Activated naive CD4-positive, alpha-beta T cell treated with anti-CD3 and anti-CD28 coated beads, Interleukin-2, amount 50 U/mL, for 16 hours (primary cell): ENCODE measurements at regions not wholly inside any gene's neighbourhood (a gene's known extent, or its start where the extent isn't known, plus 50 kb on each side); places are given as distances from the start of the nearest gene placed in this dataset.

ENCODE experiments used
- DNase-seq: peaks from one replicate; pipeline ENCODE4 v3.0.0-alpha.2; 2020

DNA sequence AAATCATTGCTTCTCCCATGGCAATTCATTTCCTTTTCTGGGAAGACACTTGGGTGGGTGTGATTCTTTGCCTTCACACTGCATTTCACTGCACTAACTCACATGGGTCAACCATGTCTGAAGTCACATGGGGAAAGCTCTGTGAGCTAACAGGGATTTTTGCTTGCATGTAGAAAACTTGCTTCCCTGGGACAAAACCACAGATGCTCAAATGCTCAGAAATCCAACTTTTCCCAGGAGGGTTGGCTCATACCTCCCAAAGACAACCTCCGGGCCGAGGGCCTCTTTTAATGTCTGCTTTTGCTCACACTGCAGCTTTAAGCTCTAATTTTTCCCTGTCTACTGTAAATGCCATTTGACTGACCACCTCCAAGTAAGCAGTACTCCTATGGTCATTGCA, 1695.2 kb downstream of the STIM2 start:
- no peak for DNase-seq

DNA sequence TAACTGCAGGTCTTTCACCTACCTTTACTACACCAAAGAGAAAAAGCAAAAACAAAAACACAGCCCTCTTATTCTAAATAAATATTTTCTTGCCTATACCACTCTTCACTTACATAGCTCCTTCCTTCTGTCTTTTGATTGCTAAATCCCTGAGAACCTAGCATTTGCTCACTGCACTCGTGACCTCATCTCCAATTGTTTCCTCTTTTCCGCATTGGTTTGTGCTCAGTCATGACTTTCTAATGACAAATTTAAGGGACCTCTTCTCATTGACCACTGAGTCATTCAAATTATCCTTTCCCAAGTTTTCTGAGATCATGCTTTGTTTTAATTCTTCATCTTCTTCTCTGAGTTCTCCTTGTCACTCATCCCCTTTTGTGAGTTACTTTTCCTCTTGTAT, 1697.1 kb downstream of the STIM2 start:
- no peak for DNase-seq

DNA sequence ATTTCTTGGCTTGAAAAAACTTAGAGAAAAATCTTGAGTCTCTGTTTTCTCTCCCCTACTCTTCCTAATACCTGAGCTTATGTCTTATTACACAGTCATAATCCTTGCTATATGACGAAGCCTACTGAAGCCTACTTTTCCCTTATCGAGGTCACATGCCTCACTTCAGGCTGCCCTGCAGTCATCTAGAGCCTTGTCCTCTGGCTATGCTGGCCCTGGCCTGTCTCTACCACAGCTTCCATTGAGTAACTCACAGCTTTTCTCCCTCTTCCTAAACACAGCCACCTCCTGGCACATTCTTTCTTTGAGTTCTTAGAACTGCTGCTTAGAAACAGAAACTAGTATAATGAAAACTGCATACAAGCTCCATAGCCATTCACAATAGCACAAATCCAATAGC, 1698.3 kb downstream of the STIM2 start:
- DNase-seq, result no peak

DNA sequence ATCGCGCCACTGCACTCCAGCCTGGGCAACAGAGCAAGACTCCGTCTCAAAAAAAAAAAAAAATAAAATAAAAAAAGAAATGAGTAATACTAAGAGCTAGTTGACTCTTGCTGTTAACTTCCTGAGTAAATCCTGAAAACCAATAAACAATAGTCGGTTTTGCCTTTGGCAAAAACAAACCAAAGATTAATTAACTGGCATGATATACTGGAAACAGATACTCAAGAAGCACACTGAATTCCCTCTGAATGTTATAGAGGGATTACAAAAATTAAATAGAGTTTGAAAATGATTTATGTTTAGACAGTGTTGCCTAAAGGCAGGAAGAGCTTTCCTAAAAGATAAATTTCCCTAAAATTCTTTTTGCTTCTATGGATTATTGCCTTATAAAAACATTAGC, 1702.3 kb downstream of the STIM2 start:
- DNase-seq, result no peak

DNA sequence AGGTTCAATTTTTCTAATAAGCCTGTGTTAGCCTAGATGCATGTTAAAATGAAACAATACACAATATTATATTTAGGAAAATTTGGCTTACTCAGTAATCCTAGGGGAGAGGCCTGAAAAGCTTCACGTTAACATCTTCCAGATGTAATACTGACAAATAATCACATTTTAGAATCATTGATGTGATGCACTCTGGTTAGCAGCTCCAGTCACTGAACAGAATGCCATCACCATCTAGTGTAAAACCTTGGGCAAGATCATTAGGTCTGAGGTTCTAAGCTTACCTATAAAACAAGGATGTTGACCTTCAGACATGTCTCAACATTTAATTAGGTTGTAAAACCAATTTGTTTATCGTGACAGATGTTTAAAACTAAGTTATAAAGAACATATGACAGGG, 1704.8 kb downstream of the STIM2 start:
- DNase-seq, result no peak

DNA sequence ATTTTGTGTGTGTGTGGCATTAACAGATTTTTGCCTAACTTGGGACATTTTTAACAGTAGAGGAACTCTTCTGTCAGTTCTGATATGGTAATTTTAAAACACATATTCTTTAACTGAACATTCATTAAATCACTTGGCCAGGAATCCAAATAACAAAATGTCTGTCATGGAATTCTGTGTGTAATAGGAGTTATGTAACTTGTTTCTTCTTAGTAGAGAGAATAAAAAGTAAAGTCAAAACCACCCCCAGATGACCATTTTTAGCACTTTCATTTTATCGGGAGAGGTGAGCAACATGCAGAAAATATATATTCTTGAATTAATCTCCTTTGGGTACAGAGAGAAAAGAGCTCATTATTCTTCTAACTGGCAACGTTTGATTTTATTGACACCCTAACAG, 1740.3 kb downstream of the STIM2 start:
- DNase-seq, result no peak

DNA sequence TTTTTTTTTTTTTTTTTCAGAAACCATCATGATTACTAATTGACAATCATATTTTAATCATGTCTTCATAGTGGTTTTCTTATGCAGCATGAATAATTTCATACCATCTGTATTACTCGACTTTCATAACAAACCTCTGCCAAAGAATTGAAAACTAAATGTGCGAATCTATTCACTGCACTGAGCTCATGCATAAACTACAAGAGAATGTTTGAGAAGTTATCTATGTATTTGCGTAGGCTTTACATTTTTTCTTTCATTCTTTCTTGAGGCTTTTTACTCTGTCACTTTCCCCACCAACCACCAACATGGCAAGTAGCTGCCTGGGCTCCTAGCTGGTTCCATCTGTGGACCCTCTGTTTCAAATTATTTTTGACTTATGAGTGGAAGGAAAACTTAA, 1761.0 kb downstream of the STIM2 start:
- DNase-seq, result no peak

DNA sequence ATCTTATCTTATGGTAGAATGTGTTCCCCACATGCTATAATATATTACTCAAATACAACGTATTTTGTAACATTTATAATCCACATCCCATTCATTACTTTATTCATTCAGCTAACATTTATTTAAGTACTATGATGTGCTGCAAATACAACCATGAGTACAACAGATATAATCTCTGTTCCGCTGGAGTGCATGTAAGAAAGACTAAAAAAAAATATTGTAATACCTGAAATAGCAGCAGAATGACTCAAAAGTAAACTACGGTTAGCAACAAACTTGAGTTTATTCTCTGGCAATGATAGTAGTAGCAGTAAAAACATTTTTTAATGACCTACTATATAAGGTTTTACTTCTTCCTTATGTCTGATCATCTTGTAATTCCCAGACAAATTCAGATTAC, 1776.3 kb downstream of the STIM2 start:
- no peak for DNase-seq

DNA sequence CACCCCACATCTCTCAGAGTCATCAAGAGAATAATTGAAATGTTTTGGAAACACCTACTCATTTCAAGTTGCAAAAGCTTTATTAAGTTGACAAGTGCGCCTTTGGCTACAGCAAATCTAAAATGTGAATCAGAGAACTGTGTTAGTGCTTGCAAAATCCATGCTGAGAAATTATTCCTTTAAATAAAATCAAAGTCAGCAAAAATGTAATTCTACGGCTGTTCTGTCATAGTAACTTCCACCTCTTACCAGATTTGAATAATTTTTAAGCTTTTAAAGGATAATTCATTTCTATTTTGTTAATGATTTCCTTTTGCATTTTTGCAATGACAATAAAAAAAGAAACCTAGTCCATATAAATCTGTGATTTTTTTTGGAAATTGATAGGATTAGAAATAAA, 1779.1 kb downstream of the STIM2 start:
- DNase-seq, result no peak

DNA sequence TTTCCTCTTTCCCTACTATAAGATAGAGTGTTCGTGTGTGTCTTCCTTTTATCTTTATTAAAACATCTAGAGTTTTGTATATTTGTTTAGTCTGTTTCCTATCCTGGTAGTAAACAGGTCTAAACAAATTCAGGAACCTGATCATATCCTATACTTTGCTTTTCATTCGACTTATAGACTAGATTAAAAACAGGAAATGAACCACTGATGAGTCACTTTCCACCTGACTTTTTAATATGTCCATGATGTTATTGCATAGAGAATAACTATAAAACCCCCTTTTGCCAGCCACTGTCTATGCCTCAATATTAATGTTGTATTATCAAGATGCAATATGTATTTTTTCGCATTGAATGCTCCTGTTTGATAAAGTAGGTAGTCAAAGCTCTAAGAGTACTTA, 1794.0 kb downstream of the STIM2 start:
- no peak for DNase-seq

DNA sequence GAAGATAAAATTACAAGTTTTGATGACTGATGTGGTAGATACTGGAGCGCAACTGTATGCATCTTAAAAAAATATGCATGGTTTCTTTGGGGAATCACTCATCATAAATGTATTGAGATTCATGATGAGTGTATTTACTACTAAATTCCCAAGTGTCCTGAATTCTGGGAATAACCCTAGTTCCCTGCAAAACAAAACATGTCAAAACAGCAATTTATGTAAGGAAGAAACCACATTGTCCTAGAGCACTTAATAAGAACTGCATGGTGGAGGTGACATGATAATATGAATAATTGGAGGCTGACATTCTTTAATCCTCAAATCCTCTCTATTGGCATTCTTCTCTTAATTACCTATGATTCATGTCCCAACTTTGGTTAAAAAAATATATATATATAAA, 1804.7 kb downstream of the STIM2 start:
- no peak for DNase-seq

DNA sequence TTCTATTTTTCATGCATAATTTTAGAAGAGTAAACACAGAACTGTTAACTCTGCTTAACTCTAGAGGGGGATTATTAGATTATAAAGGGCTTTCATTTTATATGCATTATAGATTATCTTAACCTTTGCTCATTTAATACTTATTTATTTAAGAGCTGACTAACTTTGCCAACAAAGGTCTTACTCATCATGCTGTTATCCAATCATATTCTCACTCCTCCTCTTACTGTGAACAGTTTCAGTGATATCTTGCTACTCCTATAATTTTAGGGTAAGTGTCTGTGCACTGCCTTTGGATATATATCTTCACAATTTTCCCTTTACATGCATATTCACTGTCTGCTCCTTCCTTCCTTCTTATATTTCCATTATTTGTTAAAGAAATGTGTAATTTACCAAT, 1814.9 kb downstream of the STIM2 start:
- DNase-seq, result no peak

DNA sequence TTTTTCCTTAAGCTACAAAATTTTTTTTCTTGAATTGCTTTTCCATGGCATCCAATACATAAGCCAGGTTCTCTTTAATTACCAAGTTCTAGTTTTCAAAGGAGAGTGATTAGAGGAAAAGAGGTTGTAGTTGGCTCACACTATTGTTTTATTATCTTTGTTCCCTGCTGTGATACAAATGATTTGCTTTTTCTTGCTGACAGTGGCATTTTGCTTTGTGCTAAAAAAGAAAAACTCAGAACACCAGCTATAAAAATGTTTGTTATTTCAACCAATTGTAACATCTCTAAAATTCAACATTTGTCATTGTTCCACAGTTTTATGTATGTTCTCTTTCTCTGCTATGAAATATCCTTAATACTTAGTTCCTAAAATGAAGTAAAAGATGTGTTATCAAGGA, 1817.2 kb downstream of the STIM2 start:
- DNase-seq, result no peak

DNA sequence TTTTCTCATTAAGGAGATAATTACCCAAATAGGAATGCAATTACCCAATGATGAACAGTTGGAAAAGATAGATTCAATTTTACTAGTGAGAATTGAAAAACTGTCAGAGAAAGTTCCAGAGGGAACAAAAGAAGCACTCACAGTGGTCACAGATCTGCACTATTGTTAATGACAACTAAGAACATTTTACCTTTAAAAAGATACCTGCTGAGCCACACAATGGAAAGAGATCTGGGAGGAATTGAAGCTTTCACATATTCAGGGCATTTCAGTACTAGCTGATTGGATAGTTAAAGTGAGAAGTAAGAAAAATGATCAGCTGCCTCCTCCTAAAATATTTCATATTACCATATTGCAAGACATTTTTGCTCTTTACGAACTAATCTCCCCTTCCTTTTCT, 1822.2 kb downstream of the STIM2 start:
- DNase-seq, result no peak

DNA sequence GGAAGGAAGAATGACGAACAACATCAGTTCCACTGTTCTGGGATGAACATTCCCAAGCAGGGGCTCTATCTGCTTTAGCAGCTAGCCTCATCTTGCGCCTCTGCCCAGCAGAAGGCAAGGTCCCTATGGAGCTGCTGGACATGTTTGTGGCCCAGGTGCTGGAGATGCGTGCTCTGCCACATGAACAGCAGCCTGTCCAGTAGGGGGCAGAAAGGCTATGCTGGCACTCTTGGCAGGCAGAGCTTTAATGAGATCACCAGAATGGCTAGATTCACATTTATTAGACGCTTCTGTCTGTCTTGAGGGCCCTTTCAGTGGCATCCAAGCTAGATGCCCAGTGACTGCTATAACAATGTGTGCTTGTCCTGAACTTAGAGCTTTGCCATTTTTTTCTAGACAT, 1826.0 kb downstream of the STIM2 start:
- no peak for DNase-seq

DNA sequence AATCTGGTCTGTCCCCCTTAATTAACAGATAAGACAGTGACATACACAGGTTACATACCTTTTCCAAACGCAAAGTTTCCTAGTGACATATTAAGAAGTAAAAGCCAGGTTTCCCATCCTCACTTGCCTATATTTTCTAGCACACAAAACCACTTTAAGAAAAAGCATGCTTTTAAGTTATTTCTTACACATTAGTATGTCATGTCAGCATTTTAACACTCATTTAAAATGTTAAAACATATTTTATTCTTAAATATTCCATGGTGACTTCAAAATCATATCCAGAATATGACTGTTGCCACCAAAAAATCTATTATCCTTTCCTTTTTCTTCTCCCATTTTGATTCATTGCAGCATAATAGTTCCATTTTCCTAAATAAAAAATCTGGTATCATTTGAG, 1830.2 kb downstream of the STIM2 start:
- no peak for DNase-seq

DNA sequence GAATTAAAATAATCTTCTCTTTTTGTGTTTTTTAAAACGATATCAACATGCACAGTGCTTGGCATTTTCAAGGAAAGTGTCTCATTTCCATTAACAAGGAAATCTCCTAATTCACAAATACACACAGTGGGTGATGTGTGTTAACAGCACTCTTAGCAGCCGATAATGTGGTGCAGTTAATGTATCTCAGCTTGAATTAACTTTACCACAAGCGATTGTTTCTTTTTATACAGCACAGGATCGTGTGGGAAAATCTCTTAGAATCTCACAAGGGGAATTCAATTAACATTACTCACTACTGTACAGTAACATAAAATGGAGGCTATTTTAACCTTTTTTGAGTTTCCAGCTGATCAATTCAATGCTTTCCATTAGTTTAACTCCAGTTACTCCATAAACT, 1841.9 kb downstream of the STIM2 start:
- DNase-seq, result no peak

DNA sequence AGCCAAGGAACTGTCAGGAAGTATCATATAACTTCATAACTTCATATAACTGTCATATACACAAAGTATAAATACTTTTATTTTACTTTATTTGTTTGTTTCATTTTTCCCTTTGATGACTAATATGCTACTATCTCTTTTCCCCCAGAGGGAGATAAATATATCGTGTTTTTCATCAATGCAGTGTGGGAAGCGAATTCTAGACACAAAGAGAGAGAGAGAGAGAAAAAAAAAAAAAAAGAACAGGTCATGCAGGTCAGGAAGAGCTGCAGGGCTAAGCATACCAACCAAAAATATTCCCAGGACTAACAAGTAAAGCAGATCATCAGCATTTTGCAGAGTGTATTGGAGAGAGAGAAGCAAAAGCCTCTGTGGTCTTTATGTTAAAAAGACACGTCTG, 1849.2 kb downstream of the STIM2 start:
- DNase-seq, result no peak

DNA sequence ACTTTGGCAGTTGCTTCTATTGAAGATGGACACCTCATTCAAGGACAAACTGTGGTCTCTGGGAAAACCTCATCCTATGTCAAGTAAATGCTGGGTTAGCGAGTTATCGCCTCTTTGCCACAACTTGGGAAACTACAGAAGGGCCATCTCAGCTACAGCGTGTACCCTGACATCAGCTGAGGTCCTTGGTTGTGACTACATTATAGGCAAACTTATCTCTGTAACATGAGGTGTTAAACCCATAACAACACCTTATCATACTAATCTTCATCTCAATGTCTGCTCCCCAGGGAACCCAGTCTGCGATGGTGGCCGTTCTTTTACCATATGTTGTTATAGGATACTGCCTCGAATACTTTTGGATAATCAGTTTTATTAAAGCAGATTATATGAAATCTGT, 1862.7 kb downstream of the STIM2 start:
- DNase-seq, result no peak

DNA sequence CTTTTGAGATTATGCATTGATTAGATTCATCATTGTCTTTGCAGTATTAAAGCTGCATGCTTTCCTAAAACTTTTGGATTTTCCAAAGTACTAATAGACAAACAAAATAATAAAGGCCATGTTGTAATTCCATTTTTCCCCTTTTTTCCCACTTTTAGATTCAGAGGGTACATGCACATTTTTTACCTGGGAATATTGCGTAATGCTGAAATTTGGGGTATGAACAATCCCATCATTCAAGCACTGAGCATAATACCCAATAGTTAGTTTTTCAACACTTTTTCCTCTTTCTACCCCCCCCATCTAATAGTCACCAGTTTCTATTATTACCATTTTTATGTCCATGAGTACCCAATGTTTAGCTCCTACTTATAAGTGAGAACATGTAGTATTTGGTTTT, 1863.6 kb downstream of the STIM2 start:
- DNase-seq, result no peak

DNA sequence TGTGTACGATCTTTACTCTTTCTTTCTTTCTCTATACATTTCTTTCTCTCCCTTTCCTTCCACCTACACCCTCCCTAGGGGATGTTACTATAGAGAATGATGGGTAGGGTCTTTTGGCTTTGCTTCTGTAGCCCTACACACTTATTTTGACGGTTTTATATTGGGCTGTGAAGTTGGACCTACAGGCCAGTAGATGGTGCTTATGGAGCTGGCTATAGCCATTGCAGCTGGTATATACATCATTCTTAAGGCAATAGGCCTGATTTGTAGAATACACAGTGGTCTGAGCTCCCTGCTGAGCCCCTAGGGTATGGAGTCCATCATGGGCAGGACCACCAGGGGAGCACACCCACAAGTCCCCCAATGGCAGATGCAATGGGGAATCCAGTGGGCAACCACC, 1869.7 kb downstream of the STIM2 start:
- no peak for DNase-seq

DNA sequence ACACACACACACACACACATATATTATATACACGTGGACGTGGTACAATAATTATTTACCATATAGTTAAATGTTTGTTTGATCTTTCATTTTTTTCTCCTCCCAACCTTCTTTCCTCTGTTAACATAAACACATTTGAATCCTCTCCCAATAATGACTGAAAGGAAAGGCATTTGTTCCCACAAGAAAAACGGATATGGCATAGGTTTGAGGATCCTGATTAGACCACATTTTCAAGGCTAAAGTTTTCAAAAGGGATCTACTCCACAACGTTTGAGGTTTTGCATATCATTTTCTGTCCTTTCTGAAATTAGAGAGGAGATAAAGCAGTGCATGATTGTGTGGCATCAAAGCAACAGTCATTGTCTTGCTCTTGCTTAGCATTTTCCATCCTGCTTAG, 1883.4 kb downstream of the STIM2 start:
- no peak for DNase-seq

DNA sequence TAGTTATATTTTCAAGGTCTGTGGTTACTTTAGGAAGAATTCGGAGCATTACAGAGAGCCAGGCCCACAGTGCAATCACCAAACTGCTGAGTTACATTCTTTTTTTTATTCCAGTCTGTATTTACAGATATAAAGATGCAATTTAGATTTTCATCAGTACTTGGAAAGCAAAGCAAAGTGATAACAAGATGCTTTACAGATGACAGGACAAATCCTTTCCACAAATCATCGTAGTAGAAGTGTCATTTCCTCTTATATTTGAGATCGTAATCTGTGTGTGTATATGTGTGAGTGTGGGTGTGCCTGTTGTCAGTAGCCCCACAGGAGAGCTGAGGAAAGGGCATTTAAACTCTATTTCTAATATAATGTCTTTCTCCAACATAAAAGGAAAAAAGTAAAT, 1893.7 kb downstream of the STIM2 start:
- no peak for DNase-seq

DNA sequence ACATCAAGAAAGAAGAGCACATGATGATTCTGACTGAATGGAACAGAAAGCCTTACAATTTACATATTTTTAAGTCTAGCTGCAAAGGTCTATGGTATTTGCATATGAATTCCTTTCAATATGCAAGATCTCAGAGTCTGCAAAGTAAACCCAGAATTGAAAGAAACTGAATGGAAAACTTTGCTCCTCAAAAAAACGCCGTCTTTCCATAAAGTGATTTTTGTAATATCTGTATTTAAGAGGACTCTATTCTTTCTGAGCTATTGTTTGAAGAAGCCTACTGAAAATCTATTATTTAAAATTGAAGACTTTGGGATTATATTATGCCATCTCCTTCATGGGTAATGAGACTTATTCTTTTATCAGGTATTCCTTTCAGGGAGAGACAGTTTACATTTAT, 1894.4 kb downstream of the STIM2 start:
- no peak for DNase-seq

DNA sequence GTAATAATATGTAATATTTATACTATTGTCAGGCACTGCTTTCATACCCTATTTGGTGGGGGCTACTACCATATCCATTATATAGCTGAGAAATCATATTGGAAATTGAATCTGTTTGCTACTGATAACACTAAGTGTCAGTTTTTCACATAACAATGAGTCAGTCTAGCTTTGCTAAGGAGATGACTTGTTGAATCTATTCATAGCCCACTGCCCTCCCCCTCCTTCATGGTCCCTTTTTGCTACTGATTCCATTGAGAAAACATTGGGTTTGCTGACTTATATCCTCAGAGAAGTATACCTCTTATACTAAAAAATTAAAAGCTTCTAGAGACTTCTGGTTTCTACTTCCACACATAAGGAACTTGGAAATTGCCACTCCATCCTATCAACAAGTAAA, 1898.4 kb downstream of the STIM2 start:
- no peak for DNase-seq

DNA sequence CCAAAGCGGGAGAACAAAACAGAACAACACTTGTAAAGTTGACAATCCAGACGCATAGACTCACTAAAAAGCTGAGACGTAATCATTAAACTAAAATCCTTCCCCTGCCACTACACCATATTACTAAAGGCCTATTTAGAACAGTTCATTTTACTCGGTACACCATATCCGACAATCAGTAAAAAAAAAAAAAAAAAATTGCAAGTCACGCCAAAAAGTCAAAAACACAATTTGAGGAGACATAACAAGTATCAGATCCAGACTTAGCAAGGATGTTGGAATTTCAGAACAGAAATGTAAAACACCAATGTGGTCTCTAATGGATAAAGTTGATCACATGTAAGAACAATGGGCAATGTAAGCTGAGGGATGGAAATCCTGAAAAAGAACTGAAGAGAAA, 1899.4 kb downstream of the STIM2 start:
- no peak for DNase-seq

DNA sequence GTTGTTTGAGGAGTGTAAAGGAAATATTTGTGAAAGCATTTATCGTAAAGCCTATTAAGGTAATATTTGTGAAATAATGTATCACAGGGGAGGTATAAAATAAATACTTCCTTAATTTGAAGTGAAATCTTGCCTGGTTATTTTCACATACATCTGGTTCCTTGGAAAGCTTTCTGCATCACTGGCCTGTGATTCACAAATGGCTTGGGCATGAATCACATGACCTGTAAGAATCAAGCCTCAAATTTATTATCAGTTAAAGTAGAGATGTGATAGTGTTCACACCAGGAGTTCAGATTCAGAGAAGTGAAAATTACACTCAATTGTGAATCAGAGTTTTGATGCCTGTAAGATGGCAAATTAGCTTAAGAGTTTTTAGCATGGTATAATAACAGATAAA, 1911.4 kb downstream of the STIM2 start:
- no peak for DNase-seq
